MM.1S (cell line): ENCODE measurements at regions not wholly inside any gene's neighbourhood (a gene's known extent, or its start where the extent isn't known, plus 50 kb on each side); places are given as distances from the start of the nearest gene placed in this dataset.

Experiments used
- DNase-seq: peaks from one replicate; pipeline ENCODE4 v3.0.0-alpha.2; 2015
- H2AFZ ChIP-seq: fragments of 300-600 bp; sonication (generic); 2 replicates; pipeline ENCODE4 v1.6.0; 2016; ENCODE audit warnings: antibody characterized with exemption, low read length
- H3F3A ChIP-seq: fragments of 300-600 bp; sonication (generic); 2 replicates; pipeline ENCODE4 v1.6.1; 2016; ENCODE audit warnings: mild to moderate bottlenecking, antibody characterized with exemption, low read length, moderate library complexity, mixed read lengths; ENCODE audit not compliant: insufficient read depth
- H3K27ac ChIP-seq: fragments of 300-600 bp; sonication (generic); 2 replicates; pipeline ENCODE4 v1.5.1; 2016; ENCODE audit warnings: mild to moderate bottlenecking, low read length
- H3K27me3 ChIP-seq: fragments of 300-600 bp; sonication (generic); replicated peaks from 2 replicates; pipeline ENCODE4 v1.6.0; 2016; ENCODE audit warnings: low read length; ENCODE audit not compliant: insufficient read depth
- H3K36me3 ChIP-seq: fragments of 300-600 bp; sonication (generic); replicated peaks from 2 replicates; pipeline ENCODE4 v1.6.1; 2016; ENCODE audit warnings: mild to moderate bottlenecking, low read length, mixed read lengths; ENCODE audit not compliant: insufficient read depth
- H3K4me1 ChIP-seq: fragments of 300-600 bp; sonication (generic); 2 replicates; pipeline ENCODE4 v1.6.1; 2016; ENCODE audit warnings: low read length, mixed read lengths
- H3K4me2 ChIP-seq: fragments of 300-600 bp; sonication (generic); 2 replicates; pipeline ENCODE4 v1.6.0; 2016; ENCODE audit warnings: low read depth, low read length
- H3K4me3 ChIP-seq: fragments of 300-600 bp; sonication (generic); 2 replicates; pipeline ENCODE4 v1.5.1; 2016; ENCODE audit warnings: low read length, mixed read lengths
- H3K79me2 ChIP-seq: fragments of 300-600 bp; sonication (generic); 2 replicates; pipeline ENCODE4 v1.6.1; 2016; ENCODE audit warnings: mixed run types, low read length, mixed read lengths
- H3K9ac ChIP-seq: fragments of 300-600 bp; sonication (generic); 2 replicates; pipeline ENCODE4 v1.6.1; 2016; ENCODE audit warnings: low read length, mixed read lengths
- H3K9me2 ChIP-seq: fragments of 300-600 bp; sonication (generic); replicated peaks from 2 replicates; pipeline ENCODE4 v1.6.1; 2016; ENCODE audit warnings: mild to moderate bottlenecking, low read length, mixed read lengths; ENCODE audit not compliant: insufficient read depth
- H3K9me3 ChIP-seq: fragments of 300-600 bp; sonication (generic); replicated peaks from 2 replicates; pipeline ENCODE4 v1.6.1; 2016; ENCODE audit warnings: mild to moderate bottlenecking, low read length, mixed read lengths; ENCODE audit not compliant: insufficient read depth
- H4K20me1 ChIP-seq: fragments of 300-600 bp; sonication (generic); 2 replicates; pipeline ENCODE4 v1.6.1; 2016; ENCODE audit warnings: mild to moderate bottlenecking, low read length, moderate library complexity, mixed read lengths; ENCODE audit not compliant: insufficient read depth
- EZH2 ChIP-seq: fragments of 300-600 bp; sonication (generic); optimal IDR thresholded peaks from 2 replicates; pipeline ENCODE3; 2017; ENCODE audit warnings: low read depth, mild to moderate bottlenecking, antibody characterized with exemption, low read length, mixed read lengths
- EZH2phosphoT487 ChIP-seq: fragments of 300-600 bp; sonication (generic); IDR thresholded peaks from 2 replicates; pipeline ENCODE4 v1.6.1; 2018; ENCODE audit warnings: antibody characterized with exemption, low read length
- TF ChIP-seq, protein P1 (sequence below): fragments of 300-600 bp; sonication (generic); IDR thresholded peaks from 2 replicates; pipeline ENCODE4 v1.5.1; 2016; ENCODE audit warnings: antibody characterized with exemption, low read length, mixed read lengths

DNA sequence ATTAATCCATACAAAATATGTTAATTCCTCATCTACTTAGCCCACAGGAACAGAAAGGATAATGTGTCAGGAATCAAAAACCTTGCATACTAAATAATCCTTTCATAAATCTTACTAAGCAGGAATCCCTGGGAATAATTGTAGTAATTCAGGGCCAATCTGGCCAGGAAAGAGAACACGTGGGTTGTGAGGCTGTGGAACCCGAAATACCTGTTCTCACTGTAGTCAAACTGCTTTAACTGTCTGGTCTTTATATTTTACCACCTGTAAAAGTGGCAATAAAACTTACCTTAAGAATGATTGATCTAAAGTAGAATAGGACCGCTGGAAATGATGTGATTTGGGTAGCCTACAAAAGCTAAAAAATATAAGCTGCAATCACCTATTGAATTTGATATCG lies 1620.9 kb downstream of the STIM2 start:
- H3F3A ChIP-seq = no peaks in the 10 kb centered on the region
- no peak overlapping the region for H2AFZ ChIP-seq
- H3K4me3 ChIP-seq = no peak overlapping the region
- H3K27ac ChIP-seq = no peak overlapping the region
- no peak overlapping the region for H3K4me2 ChIP-seq
- no peaks in the 10 kb centered on the region for H3K79me2 ChIP-seq
- no peaks in the 10 kb centered on the region for H3K9me3 ChIP-seq
- no peak overlapping the region for H3K9ac ChIP-seq
- no peak for DNase-seq
- no peaks in the 10 kb centered on the region for H3K27me3 ChIP-seq
- TF ChIP-seq EZH2 = no peak
- no peak for TF ChIP-seq EZH2phosphoT487
- TF ChIP-seq, protein P1, sequence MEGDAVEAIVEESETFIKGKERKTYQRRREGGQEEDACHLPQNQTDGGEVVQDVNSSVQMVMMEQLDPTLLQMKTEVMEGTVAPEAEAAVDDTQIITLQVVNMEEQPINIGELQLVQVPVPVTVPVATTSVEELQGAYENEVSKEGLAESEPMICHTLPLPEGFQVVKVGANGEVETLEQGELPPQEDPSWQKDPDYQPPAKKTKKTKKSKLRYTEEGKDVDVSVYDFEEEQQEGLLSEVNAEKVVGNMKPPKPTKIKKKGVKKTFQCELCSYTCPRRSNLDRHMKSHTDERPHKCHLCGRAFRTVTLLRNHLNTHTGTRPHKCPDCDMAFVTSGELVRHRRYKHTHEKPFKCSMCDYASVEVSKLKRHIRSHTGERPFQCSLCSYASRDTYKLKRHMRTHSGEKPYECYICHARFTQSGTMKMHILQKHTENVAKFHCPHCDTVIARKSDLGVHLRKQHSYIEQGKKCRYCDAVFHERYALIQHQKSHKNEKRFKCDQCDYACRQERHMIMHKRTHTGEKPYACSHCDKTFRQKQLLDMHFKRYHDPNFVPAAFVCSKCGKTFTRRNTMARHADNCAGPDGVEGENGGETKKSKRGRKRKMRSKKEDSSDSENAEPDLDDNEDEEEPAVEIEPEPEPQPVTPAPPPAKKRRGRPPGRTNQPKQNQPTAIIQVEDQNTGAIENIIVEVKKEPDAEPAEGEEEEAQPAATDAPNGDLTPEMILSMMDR = no peak
- H3K36me3 ChIP-seq = no peaks in the 10 kb centered on the region
- no peaks in the 10 kb centered on the region for H4K20me1 ChIP-seq
- H3K4me1 ChIP-seq = no peaks in the 10 kb centered on the region
- no peaks in the 10 kb centered on the region for H3K9me2 ChIP-seq

DNA sequence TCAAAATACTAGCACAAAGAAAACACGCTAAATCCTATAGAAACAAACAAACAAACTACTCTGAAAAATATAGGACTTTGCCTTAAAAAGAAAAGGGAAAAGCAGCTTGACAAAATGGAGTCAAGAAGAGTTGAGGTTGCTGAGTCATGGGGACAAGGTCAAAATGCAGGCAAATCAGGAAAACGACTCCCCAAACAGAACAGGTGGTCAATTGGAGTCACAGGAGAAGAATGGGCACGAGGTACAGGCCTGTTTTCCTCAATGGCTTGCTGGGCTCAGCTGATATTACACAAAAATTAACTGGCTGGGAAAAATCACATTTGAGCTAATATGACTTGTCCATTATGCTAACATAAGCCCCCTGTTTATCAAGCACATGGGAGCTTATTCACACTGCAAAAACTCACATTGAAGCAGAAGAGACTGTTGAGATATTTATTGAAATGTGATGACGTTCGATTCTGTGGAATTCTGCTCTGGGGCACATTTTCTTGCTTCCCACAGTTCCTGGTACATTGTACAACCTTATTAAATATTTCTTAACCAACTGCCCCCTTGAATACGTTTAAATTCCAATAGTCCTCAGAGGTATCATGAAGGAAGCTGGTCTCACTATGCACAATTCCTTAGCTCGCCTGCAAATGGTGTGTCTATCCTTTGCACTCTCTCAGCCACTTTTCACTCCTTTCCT lies 1622.1 kb downstream of the STIM2 start:
- Histone ChIP-seq H3K36me3 (no peaks in the 10 kb centered on the region), H3K9me3 (no peaks in the 10 kb centered on the region), H3F3A (no peaks in the 10 kb centered on the region), H3K9ac (no peak overlapping the region), H3K4me3 (no peak overlapping the region), H3K27me3 (no peaks in the 10 kb centered on the region), H3K79me2 (no peaks in the 10 kb centered on the region), H3K4me1 (no peaks in the 10 kb centered on the region), H3K9me2 (no peaks in the 10 kb centered on the region), H3K27ac (no peak overlapping the region), H4K20me1 (no peaks in the 10 kb centered on the region), H3K4me2 (no peak overlapping the region), H2AFZ (no peak overlapping the region)
- TF ChIP-seq, protein P1 = no peak
- TF ChIP-seq EZH2 = no peak
- TF ChIP-seq EZH2phosphoT487 = no peak
- DNase-seq = no peak

DNA sequence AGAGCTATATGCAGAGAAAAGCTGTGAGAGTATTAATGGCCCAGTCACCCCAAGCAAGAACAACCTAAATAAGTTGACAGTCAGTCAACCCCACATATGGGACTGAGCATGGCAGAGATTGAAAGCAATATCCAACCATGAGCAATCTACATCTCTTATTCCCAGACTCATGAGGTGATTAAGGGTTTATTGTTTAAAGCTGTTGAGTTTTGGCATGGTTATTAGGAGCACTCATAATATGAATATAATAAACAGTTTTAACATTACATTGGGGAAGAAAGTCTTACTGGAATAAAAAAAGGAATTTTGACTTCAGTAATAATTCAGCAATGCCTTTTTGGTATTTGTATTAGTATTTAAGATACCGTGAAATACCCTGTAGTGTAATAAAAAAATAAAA lies 1627.4 kb downstream of the STIM2 start:
- H3K4me1 ChIP-seq = no peaks in the 10 kb centered on the region
- H3F3A ChIP-seq = no peaks in the 10 kb centered on the region
- no peak for DNase-seq
- no peaks in the 10 kb centered on the region for H3K36me3 ChIP-seq
- H3K9me3 ChIP-seq = no peaks in the 10 kb centered on the region
- H2AFZ ChIP-seq = no peak overlapping the region
- H3K27me3 ChIP-seq = no peaks in the 10 kb centered on the region
- no peak overlapping the region for H3K9ac ChIP-seq
- H3K4me2 ChIP-seq = no peak overlapping the region
- no peaks in the 10 kb centered on the region for H3K79me2 ChIP-seq
- TF ChIP-seq, protein P1 = no peak
- TF ChIP-seq EZH2phosphoT487 (no peak), EZH2 (no peak)
- H3K27ac ChIP-seq = no peak overlapping the region
- H4K20me1 ChIP-seq = no peaks in the 10 kb centered on the region
- no peak overlapping the region for H3K4me3 ChIP-seq
- H3K9me2 ChIP-seq = no peaks in the 10 kb centered on the region
